Stimulated activated CD8-positive, alpha-beta memory T cell treated with anti-CD3 and anti-CD28 coated beads, Interleukin-12 subunit alpha, Interleukin-12 subunit beta, amount 100 ng/mL, for 4 hours (primary cell): ENCODE measurements at regions not wholly inside any gene's neighbourhood (a gene's known extent, or its start where the extent isn't known, plus 50 kb on each side); places are given as distances from the start of the nearest gene placed in this dataset.

Source experiments
- DNase-seq: peaks from one replicate; pipeline ENCODE4 v3.0.0-alpha.2; 2020; ENCODE audit warnings: low read depth

GRCh38 chr12:4106621-4107020 is 166.9 kb upstream of the CCND2 start:
- no peak for DNase-seq

GRCh38 chr12:4104722-4105244 is 168.8 kb upstream of the CCND2 start:
- DNase-seq, result no peak

GRCh38 chr12:4099276-4099675 is 174.3 kb upstream of the CCND2 start:
- DNase-seq, result no peak

- no peak for DNase-seq
Measured at GRCh38 chr12:4091016-4091743, 182.4 kb upstream of the CCND2 start.

- no peak for DNase-seq
Measured at GRCh38 chr12:4089956-4090355, 183.6 kb upstream of the CCND2 start.

GRCh38 chr12:4089121-4089606 is 184.4 kb upstream of the CCND2 start:
- DNase-seq, result no peak

GRCh38 chr12:4088451-4088850 is 185.1 kb upstream of the CCND2 start:
- DNase-seq, result no peak

GRCh38 chr12:4086481-4086880 is 187.1 kb upstream of the CCND2 start:
- DNase-seq, result no peak

- no peak for DNase-seq
Measured at GRCh38 chr12:4084573-4084972, 189.0 kb upstream of the CCND2 start.

- DNase-seq, result no peak
Measured at GRCh38 chr12:4082809-4083403, 190.7 kb upstream of the CCND2 start.

- no peak for DNase-seq
Measured at GRCh38 chr12:4080213-4080612, 193.3 kb upstream of the CCND2 start.

GRCh38 chr12:4074129-4074528 is 199.4 kb upstream of the CCND2 start:
- no peak for DNase-seq

GRCh38 chr12:4069670-4070010 is 196.4 kb upstream of the PARP11 start:
- DNase-seq, result no peak

GRCh38 chr12:4068981-4069669 is 195.9 kb upstream of the PARP11 start:
- DNase-seq, result no peak

GRCh38 chr12:4064008-4064407 is 190.8 kb upstream of the PARP11 start:
- no peak for DNase-seq

GRCh38 chr12:4059898-4060568 is 186.8 kb upstream of the PARP11 start:
- DNase-seq, result no peak

- no peak for DNase-seq
Measured at GRCh38 chr12:4056910-4057845, 184.0 kb upstream of the PARP11 start.

GRCh38 chr12:4054630-4055029 is 181.4 kb upstream of the PARP11 start:
- DNase-seq, result no peak

GRCh38 chr12:4052691-4053090 is 179.5 kb upstream of the PARP11 start:
- DNase-seq, result no peak

- no peak for DNase-seq
Measured at GRCh38 chr12:4051596-4051995, 178.4 kb upstream of the PARP11 start.

- DNase-seq, result no peak
Measured at GRCh38 chr12:4050340-4050739, 177.1 kb upstream of the PARP11 start.
